Thyroid gland (tissue), 4 donors: ENCODE measurements at regions not wholly inside any gene's neighbourhood (a gene's known extent, or its start where the extent isn't known, plus 50 kb on each side); places are given as distances from the start of the nearest gene placed in this dataset.

ENCODE experiments used
- DNase-seq, 2 donors: peaks; one replicate each; pipeline ENCODE4 v3.0.0-alpha.2; 2019
- H3K27ac ChIP-seq, 3 donors: fragments of 200-600 bp; sonication (generic); 1 replicate in 2 of 3; 2 replicates in 1 of 3; pipeline ENCODE4 v1.5.1; 2016 to 2019; ENCODE audit warnings: mild to moderate bottlenecking in 1 of 3, moderate library complexity in 1 of 3
- H3K27me3 ChIP-seq: fragments of 200-600 bp; sonication (generic); one replicate; pipeline ENCODE4 v1.5.1; 2019
- H3K36me3 ChIP-seq, 2 donors: fragments of 200-600 bp; sonication (generic); one replicate each; pipeline ENCODE4 v1.5.1; 2016 to 2019
- H3K4me1 ChIP-seq, 2 donors: fragments of 200-600 bp; sonication (generic); one replicate each; pipeline ENCODE4 v1.5.1; 2017 to 2019
- H3K4me3 ChIP-seq, 3 donors: fragments of 200-600 bp; sonication (generic); replicated peaks in 1 of 3; 1 replicate in 2 of 3; 2 replicates in 1 of 3; pipeline ENCODE4 v1.5.1; 2016; ENCODE audit warnings: mild to moderate bottlenecking in 1 of 3
- H3K9me3 ChIP-seq: fragments of 200-600 bp; sonication (generic); one replicate; pipeline ENCODE4 v1.5.1; 2017
- CTCF ChIP-seq, 6 experiments: fragments of 200-600 bp in 3 of 6; fragments of 450-650 bp in 3 of 6; sonication (generic) in 3 of 6; IDR thresholded peaks; one replicate each; pipeline ENCODE4 v1.5.1; 2016 to 2019; ENCODE audit warnings: antibody characterized with exemption in 6 of 6, mild to moderate bottlenecking in 2 of 6, inconsistent platforms in 1 of 6, moderate library complexity in 1 of 6
- POLR2A ChIP-seq, 2 donors: fragments of 450-650 bp; IDR thresholded peaks; one replicate each; pipeline ENCODE4 v1.6.1; 2017; ENCODE audit warnings: antibody characterized with exemption in 2 of 2, mild to moderate bottlenecking in 2 of 2, moderate library complexity in 1 of 2
- whole genome bisulfite sequencing, 2 donors: methylation state at CpG; one replicate each; pipeline ENCODE4 v1.1.5; 2017; 5-methylcytosine and 5-hydroxymethylcytosine counted together
- intact Hi-C: fragments of 100-400 bp; cut with DNase I; formaldehyde crosslinking; loops from one replicate; pipeline ENCODE4 v1.15.1; 2023

GRCh38 chr1:173417563-173417962 lies 59.6 kb upstream of the PRDX6 start:
- 84 to 89% methylated on average over 1 of the region's 1 CpG for WGBS, 2 donors
- Histone ChIP-seq H3K4me1 (no peaks in the 10 kb centered on the region), H3K27me3 (no peaks in the 10 kb centered on the region), H3K36me3 (no peaks in the 10 kb centered on the region), H3K27ac (no peak overlapping the region), H3K4me3 (no peak overlapping the region), H3K9me3 (no peaks in the 10 kb centered on the region)
- DNase-seq: no peak
- TF ChIP-seq CTCF (IDR thresholded peaks at IDR 0.05) (no peak), POLR2A (IDR thresholded peaks at IDR 0.05) (no peak)
- intact Hi-C loops: no loop called here

DNA sequence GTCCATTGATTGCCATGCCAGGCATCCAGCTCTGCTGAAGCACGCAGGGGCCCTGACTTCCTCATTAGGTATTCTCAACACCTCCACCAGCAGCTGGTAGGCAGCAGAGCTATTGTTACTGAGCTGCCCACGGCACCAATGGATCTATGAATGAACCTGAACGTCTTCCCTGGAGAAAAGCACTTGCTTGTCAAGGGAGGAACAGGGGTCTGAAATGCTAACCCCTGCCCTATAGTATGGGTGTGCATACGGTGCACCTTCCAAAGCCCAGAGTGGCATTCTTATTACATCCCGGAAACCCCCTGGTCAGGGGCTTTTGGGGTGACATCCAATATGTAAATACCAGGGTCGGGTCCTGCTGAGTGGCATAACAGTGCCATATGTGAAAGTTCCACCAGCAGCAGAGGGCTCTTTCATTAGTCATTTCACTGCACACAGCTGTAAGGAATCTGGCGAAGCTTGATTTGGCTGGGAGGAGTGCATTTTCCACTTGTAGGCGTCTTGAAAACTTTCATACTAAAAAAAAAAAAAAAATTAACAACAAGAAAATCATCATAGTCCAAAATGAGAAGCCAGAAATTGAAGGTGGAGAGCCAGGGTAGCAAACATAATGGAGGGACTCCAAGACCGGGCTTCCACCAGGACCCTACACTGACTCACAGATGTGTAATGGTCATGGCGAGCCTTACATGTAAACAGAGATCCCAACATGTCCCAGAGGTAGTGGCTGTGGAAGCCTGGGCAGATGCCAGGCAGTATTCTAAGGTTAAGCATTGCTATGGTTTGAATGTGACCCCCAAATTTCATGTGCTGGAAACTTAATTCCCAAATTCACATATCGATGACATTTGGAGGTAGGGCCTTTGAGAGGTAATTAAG lies 58.8 kb upstream of the PRDX6 start:
- Histone ChIP-seq H3K27me3 (no peaks in the 10 kb centered on the region), H3K27ac (no peak overlapping the region), H3K36me3 (no peaks in the 10 kb centered on the region), H3K4me1 (no peaks in the 10 kb centered on the region), H3K9me3 (no peaks in the 10 kb centered on the region), H3K4me3 (no peak overlapping the region)
- intact Hi-C loops: no loop called here
- TF ChIP-seq CTCF (IDR thresholded peaks at IDR 0.05) (no peak), POLR2A (IDR thresholded peaks at IDR 0.05) (no peak)
- WGBS, 2 donors: 85 to 91% methylated on average over 11 of the region's 11 CpGs
- DNase-seq: no peak

DNA sequence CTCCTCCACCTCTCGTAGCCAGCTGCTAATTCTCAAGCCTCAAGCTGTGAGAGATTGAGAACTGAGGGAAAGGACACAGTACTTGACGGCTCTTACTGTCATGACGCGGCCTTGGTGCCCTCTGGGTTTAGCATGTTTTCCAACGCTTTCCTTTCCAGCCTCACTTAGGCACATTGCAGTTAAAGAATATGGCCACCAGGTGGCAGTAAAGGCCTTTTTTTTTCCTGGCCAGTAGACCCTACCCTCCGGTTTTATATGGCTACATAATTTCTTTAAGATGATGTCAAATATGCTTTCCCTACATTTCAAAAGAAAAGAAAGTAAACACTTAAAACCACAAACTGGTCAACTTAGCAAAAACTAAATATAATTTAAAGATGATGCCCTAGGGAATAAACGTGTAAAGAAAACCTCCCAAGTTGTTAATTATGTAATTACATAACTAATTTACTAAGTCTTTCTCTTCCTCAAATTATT lies 56.8 kb upstream of the PRDX6 start:
- intact Hi-C loops: loop anchor here (10.0 kb wide), 2 partner anchors 294 to 404 kb away; partner anchors contain the start of genes CENPL, DARS2 and KLHL20

GRCh38 chr1:173421286-173421685 lies 55.8 kb upstream of the PRDX6 start:
- H3K9me3 ChIP-seq: no peaks in the 10 kb centered on the region
- no peak overlapping the region for H3K4me3 ChIP-seq
- H3K4me1 ChIP-seq: no peaks in the 10 kb centered on the region
- no peak overlapping the region for H3K27ac ChIP-seq
- intact Hi-C loops: loop anchor here (10.0 kb wide), 2 partner anchors 294 to 404 kb away; partner anchors contain the start of genes CENPL, DARS2 and KLHL20
- 85 to 86% methylated on average over 4 of the region's 4 CpGs for WGBS, 2 donors
- no peaks in the 10 kb centered on the region for H3K27me3 ChIP-seq
- DNase-seq: no peak
- H3K36me3 ChIP-seq: no peaks in the 10 kb centered on the region
- TF ChIP-seq CTCF (IDR thresholded peaks at IDR 0.05): no peak

More for the DNA sequence above, 56.8 kb upstream of the PRDX6 start:
- peak; percentile 75 to 97 (median 86) for TF ChIP-seq CTCF (IDR thresholded peaks at IDR 0.05)
- TF ChIP-seq POLR2A (IDR thresholded peaks at IDR 0.05): no peak
- Histone ChIP-seq H3K4me3 (no peak overlapping the region), H3K36me3 (no peaks in the 10 kb centered on the region), H3K9me3 (no peaks in the 10 kb centered on the region), H3K4me1 (no peaks in the 10 kb centered on the region), H3K27me3 (no peaks in the 10 kb centered on the region), H3K27ac (no peak overlapping the region)
- 12 to 14% methylated on average over 7 of the region's 7 CpGs for WGBS, 2 donors
- peak; percentile 58 to 64 for DNase-seq

DNA sequence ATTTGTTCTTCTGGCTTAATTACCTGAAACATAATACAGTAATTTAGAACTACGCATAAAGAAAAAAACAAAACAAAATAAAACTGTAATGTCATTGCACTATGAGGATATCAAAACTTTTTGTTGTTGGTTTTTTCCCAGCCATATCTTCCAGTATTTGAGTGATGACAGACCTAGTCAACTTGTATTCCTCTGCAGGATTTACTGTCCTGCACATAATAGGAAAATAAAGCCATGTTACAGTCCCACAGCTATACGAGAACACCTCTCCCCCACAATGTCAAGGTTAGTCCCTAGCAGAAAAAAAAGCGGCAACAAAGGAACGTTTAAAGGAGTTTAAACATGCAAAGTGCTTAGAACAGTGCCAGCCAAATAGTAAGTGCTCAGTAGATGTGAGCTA lies 55.3 kb upstream of the PRDX6 start:
- WGBS, 2 donors: 80 to 84% methylated on average over 4 of the region's 4 CpGs
- no peak overlapping the region for H3K4me3 ChIP-seq
- H3K9me3 ChIP-seq: no peaks in the 10 kb centered on the region
- intact Hi-C loops: loop anchor here (10.0 kb wide), 2 partner anchors 293 to 403 kb away; partner anchors contain the start of genes CENPL, DARS2 and KLHL20
- no peak overlapping the region for H3K27ac ChIP-seq
- TF ChIP-seq POLR2A (IDR thresholded peaks at IDR 0.05) (no peak), CTCF (IDR thresholded peaks at IDR 0.05) (no peak)
- H3K36me3 ChIP-seq: no peaks in the 10 kb centered on the region
- no peaks in the 10 kb centered on the region for H3K4me1 ChIP-seq
- H3K27me3 ChIP-seq: no peaks in the 10 kb centered on the region
- no peak for DNase-seq
